ENCODE measurements at regions not wholly inside any gene's neighbourhood (a gene's known extent, or its start where the extent isn't known, plus 50 kb on each side); places are given as distances from the start of the nearest gene placed in this dataset.

GRCh38 chr4:181259081-181259709 is 984.0 kb upstream of the TENM3 start:
- TF ChIP-seq CTCF (IDR thresholded peaks at IDR 0.05) (no peak), POLR2A (IDR thresholded peaks at IDR 0.05) (no peak)
- 57 to 58% methylated on average over 4 of the region's 4 CpGs for WGBS, 2 donors

GRCh38 chr4:181261279-181261678 is 981.9 kb upstream of the TENM3 start:
- Histone ChIP-seq H3K9me3 (no peaks in the 10 kb centered on the region), H3K4me3 (replicated peaks in 1 of 3) (no peak overlapping the region), H3K27ac (no peak overlapping the region), H3K36me3 (no peaks in the 10 kb centered on the region), H3K27me3 (no peaks in the 10 kb centered on the region), H3K4me1 (no peaks in the 10 kb centered on the region)
- WGBS, 2 donors, result 20 to 22% methylated on average over 5 of the region's 5 CpGs
- intact Hi-C loops (cut with DNase I), result no loop called here
- no peak for DNase-seq
- no peak for TF ChIP-seq CTCF (IDR thresholded peaks at IDR 0.05)
- TF ChIP-seq POLR2A (IDR thresholded peaks at IDR 0.05), result no peak

More at GRCh38 chr4:181259081-181259709, 984.0 kb upstream of the TENM3 start:
- no peak for DNase-seq
- no peaks in the 10 kb centered on the region for H3K9me3 ChIP-seq
- H3K27me3 ChIP-seq, result no peaks in the 10 kb centered on the region
- H3K4me3 ChIP-seq (replicated peaks in 1 of 3), result no peak overlapping the region
- no peak overlapping the region for H3K27ac ChIP-seq
- H3K36me3 ChIP-seq, result no peaks in the 10 kb centered on the region
- H3K4me1 ChIP-seq, result no peaks in the 10 kb centered on the region
- intact Hi-C loops (cut with DNase I), result no loop called here

GRCh38 chr4:181264893-181265292 is 978.3 kb upstream of the TENM3 start:
- H3K9me3 ChIP-seq, result no peaks in the 10 kb centered on the region
- intact Hi-C loops (cut with DNase I), result no loop called here
- no peaks in the 10 kb centered on the region for H3K4me1 ChIP-seq
- no peak overlapping the region for H3K4me3 ChIP-seq (replicated peaks in 1 of 3)
- no peaks in the 10 kb centered on the region for H3K36me3 ChIP-seq
- no peaks in the 10 kb centered on the region for H3K27me3 ChIP-seq
- 52 to 56% methylated on average over 9 of the region's 9 CpGs for WGBS, 2 donors
- no peak for DNase-seq
- TF ChIP-seq POLR2A (IDR thresholded peaks at IDR 0.05), result no peak
- no peak for TF ChIP-seq CTCF (IDR thresholded peaks at IDR 0.05)
- no peak overlapping the region for H3K27ac ChIP-seq

GRCh38 chr4:181265370-181265769 is 977.8 kb upstream of the TENM3 start:
- WGBS, 2 donors, result 81 to 83% methylated on average over 4 of the region's 4 CpGs
- no peak for TF ChIP-seq CTCF (IDR thresholded peaks at IDR 0.05)
- Histone ChIP-seq H3K27me3 (no peaks in the 10 kb centered on the region), H3K4me3 (replicated peaks in 1 of 3) (no peak overlapping the region), H3K4me1 (no peaks in the 10 kb centered on the region), H3K9me3 (no peaks in the 10 kb centered on the region), H3K36me3 (no peaks in the 10 kb centered on the region), H3K27ac (no peak overlapping the region)
- intact Hi-C loops (cut with DNase I), result no loop called here
- DNase-seq, result no peak

- H3K27me3 ChIP-seq, result no peaks in the 10 kb centered on the region
- no peaks in the 10 kb centered on the region for H3K9me3 ChIP-seq
- intact Hi-C loops (cut with DNase I), result no loop called here
- no peaks in the 10 kb centered on the region for H3K36me3 ChIP-seq
- no peaks in the 10 kb centered on the region for H3K4me1 ChIP-seq
- no peak for DNase-seq
- 77 to 82% methylated on average over 9 of the region's 9 CpGs for WGBS, 2 donors
- H3K27ac ChIP-seq, result no peak overlapping the region
- H3K4me3 ChIP-seq (replicated peaks in 1 of 3), result no peak overlapping the region
- TF ChIP-seq POLR2A (IDR thresholded peaks at IDR 0.05) (no peak), CTCF (IDR thresholded peaks at IDR 0.05) (no peak)
Observed at GRCh38 chr4:181271116-181271640, 972.0 kb upstream of the TENM3 start.
